Psoas muscle (tissue), 7 donors: ENCODE measurements at regions not wholly inside any gene's neighbourhood (a gene's known extent, or its start where the extent isn't known, plus 50 kb on each side); places are given as distances from the start of the nearest gene placed in this dataset.

ENCODE experiments used
- ATAC-seq, 4 donors: fragments of 200-7000 bp; cut with Tn5 transposase; one replicate each; pipeline ENCODE4 v1.9.1; 2020; ENCODE audit warnings: moderate library complexity in 3 of 4, mild to moderate bottlenecking in 2 of 4
- DNase-seq, 2 donors: peaks; one replicate each; pipeline ENCODE4 v3.0.0-alpha.2; 2020
- H3K27ac ChIP-seq: fragments of 200-600 bp; one replicate; pipeline ENCODE4 v1.8.0; 2022
- H3K27me3 ChIP-seq, 3 donors: fragments of 200-600 bp in 1 of 3; one replicate each; pipeline versions ENCODE4 v1.6.1 to v1.8.0; 2013 to 2022; ENCODE audit warnings: low read length in 2 of 3, mild to moderate bottlenecking in 2 of 3, moderate library complexity in 1 of 3; ENCODE audit not compliant: insufficient read depth in 3 of 3
- H3K36me3 ChIP-seq, 2 donors: fragments of 200-600 bp in 1 of 2; one replicate each; pipeline versions ENCODE4 v1.6.1 to v1.8.0; 2013 to 2022; ENCODE audit warnings: low read depth in 1 of 2, mild to moderate bottlenecking in 1 of 2, moderate library complexity in 1 of 2; ENCODE audit not compliant: insufficient read depth in 1 of 2
- H3K4me1 ChIP-seq: fragments of 200-600 bp; one replicate; pipeline ENCODE4 v1.8.0; 2022
- H3K4me3 ChIP-seq: fragments of 200-600 bp; one replicate; pipeline ENCODE4 v1.8.0; 2022; ENCODE audit warnings: mild to moderate bottlenecking
- H3K9me3 ChIP-seq: fragments of 200-600 bp; one replicate; pipeline ENCODE4 v1.8.0; 2022
- WGBS, 3 donors: extraction: QIAGEN DNeasy Blood & Tissue Kit; methylation state at CpG; one replicate each; pipeline versions ENCODE4 v1.1.6 to v1.1.7; 2013; 5-methylcytosine and 5-hydroxymethylcytosine counted together
- intact Hi-C, 2 donors: fragments of 100-400 bp; cut with DNase I; formaldehyde crosslinking; loops; one replicate each; pipeline versions ENCODE4 v1.11.0 to v1.14.2; 2022
- TF ChIP-seq, protein P1 (sequence below): fragments of 200-600 bp; IDR thresholded peaks from one replicate; pipeline ENCODE4 v1.8.0; 2022; ENCODE audit warnings: antibody characterized with exemption
- donor health status: healthy with polysubstance abuse.
- donor health status: DM: no; HTN: no; CAD: no; lungs with moderate emphysema.
- donor health status: Bipolar disorder and iron deficiency.
- donor health status: healthy.
- donor health status: DM: yes; HTN: yes; CAD: no.
- donor health status: DM: no; HTN: no; CAD: no.
- donor health status: DM: yes; HTN: yes; CAD: no.

DNA sequence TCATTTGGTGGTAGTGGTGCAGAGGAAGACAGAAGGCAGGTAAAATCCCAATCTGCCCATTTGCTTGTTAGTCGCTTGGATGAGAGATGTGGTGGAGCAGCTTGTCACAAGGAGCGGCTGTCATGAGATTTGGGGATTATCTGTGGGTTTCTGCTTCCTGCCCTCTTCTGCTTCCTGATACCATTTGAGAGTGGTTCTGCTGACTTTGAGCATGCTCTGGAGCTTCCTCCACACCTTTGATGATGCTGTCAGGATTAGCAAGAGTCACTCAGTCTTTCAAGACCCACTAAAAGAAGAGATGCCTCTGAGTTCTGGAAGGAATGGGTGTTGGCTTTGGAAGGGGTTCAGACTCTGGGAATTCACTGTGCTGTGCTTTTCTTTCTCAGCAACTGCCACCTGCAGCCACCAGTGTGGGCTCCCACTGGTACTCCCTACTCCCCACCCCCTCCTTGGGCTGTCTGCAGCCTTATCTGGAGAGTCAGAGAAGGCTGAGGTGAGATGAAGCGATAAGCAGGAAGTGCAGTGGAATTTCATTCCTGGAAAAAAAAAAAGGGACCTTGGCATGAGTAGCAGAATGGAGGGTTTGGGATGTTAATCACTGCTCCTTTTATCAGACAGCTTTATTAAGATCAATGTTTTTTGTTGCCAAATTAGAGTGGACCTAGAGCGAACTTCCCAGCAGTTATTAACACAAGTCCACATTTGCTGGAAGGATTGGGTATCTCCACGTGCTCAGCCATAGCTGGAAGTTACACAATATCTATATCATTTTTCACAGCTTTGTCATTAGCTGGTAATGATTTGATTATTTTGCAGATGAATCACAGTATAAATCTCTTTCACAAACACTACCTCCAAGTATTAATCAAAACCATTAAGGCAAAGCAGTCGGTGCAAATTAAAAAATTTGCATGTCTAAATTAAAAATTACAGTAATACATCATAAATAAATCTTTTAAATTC is 233.0 kb upstream of the SATB1 start:
- 54 to 64% (median 56%) methylated on average over 6 of the region's 6 CpGs for WGBS, 3 donors
- TF ChIP-seq, protein P1, sequence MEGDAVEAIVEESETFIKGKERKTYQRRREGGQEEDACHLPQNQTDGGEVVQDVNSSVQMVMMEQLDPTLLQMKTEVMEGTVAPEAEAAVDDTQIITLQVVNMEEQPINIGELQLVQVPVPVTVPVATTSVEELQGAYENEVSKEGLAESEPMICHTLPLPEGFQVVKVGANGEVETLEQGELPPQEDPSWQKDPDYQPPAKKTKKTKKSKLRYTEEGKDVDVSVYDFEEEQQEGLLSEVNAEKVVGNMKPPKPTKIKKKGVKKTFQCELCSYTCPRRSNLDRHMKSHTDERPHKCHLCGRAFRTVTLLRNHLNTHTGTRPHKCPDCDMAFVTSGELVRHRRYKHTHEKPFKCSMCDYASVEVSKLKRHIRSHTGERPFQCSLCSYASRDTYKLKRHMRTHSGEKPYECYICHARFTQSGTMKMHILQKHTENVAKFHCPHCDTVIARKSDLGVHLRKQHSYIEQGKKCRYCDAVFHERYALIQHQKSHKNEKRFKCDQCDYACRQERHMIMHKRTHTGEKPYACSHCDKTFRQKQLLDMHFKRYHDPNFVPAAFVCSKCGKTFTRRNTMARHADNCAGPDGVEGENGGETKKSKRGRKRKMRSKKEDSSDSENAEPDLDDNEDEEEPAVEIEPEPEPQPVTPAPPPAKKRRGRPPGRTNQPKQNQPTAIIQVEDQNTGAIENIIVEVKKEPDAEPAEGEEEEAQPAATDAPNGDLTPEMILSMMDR: no peak

DNA sequence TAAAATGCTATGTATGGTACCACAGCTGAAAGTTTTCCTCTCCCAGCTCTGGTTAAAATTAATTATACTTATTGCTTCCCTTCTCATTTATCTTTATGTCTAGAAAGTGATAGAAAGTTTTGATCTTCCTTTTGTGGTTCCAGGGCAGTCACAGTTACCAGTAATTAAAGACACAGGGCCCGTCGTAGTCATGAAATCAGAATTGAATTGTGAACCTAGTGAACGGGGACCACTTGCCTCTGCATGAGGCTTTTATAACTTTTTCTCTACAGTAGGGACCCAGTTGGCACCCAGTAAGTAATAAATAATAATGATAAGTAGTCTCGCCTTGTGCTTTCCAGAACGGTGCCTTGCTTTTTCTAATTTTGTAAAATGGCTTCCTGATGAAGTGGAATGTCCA is 231.7 kb upstream of the SATB1 start:
- Histone ChIP-seq H3K36me3 (no peaks in the 10 kb centered on the region), H3K4me3 (no peak overlapping the region), H3K9me3 (no peaks in the 10 kb centered on the region), H3K27ac (no peak overlapping the region), H3K4me1 (no peaks in the 10 kb centered on the region), H3K27me3 (no peaks in the 10 kb centered on the region)
- ATAC-seq: no peak
- intact Hi-C loops: no loop called here
- WGBS, 3 donors: 61 to 70% (median 68%) methylated on average over 5 of the region's 5 CpGs
- DNase-seq: no peak
- TF ChIP-seq, protein P1: no peak

More for the DNA sequence above, 233.0 kb upstream of the SATB1 start:
- no peak for DNase-seq
- Histone ChIP-seq H3K4me3 (no peak overlapping the region), H3K4me1 (no peaks in the 10 kb centered on the region), H3K9me3 (no peaks in the 10 kb centered on the region), H3K27ac (no peak overlapping the region), H3K27me3 (no peaks in the 10 kb centered on the region), H3K36me3 (no peaks in the 10 kb centered on the region)
- ATAC-seq: no peak
- intact Hi-C loops: no loop called here

DNA sequence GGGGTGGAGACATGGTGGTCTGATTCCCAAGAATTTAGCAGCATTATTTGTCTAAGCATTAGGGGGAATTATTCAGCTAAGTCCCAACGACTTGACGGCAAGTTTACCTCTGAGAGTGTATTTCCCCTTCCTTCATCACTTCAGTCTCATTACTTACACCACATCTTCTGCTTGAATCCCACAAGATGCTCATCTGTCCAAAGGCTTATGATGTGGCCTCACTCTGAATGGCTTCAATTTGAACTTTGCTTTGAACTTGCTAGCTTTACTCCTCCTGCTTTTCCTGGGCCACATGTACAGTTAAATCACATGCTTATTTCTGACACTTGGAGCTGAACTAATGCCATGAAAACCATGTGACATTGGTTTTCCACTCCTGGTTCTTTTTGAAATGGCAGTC is 231.3 kb upstream of the SATB1 start:
- ATAC-seq: no peak
- Histone ChIP-seq H3K4me3 (no peak overlapping the region), H3K27me3 (no peaks in the 10 kb centered on the region), H3K9me3 (no peaks in the 10 kb centered on the region), H3K36me3 (no peaks in the 10 kb centered on the region), H3K27ac (no peak overlapping the region), H3K4me1 (no peaks in the 10 kb centered on the region)
- intact Hi-C loops: no loop called here
- DNase-seq: no peak
- 61 to 67% (median 62%) methylated on average over 2 of the region's 2 CpGs for WGBS, 3 donors
- TF ChIP-seq, protein P1: no peak

DNA sequence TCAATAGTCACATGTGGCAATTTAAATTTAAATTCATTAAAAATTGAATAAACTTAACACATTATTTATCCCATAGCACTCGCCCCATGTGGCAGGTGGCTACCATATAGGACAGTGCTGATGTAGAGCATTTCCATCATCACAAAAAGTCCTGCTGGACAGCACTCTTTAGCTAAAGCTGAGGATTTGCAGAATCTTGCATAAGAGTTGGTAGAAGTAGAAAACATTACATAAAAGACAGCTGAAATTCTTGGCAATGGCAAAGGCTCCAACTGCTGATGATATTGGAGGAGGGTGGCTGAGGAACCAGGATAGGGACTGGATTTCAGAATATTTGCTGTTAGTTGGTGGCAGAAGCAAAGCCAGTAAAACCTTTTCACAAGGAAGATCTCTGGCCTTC is 230.7 kb upstream of the SATB1 start:
- WGBS, 3 donors: 34 to 67% (median 40%) methylated on average over 1 of the region's 1 CpG
- Histone ChIP-seq H3K4me3 (no peak overlapping the region), H3K27me3 (no peaks in the 10 kb centered on the region), H3K27ac (no peak overlapping the region), H3K36me3 (no peaks in the 10 kb centered on the region), H3K4me1 (no peaks in the 10 kb centered on the region), H3K9me3 (no peaks in the 10 kb centered on the region)
- ATAC-seq (no peak), DNase-seq (no peak)
- intact Hi-C loops: no loop called here
- TF ChIP-seq, protein P1: no peak
